ENCODE measurements at regions not wholly inside any gene's neighbourhood (a gene's known extent, or its start where the extent isn't known, plus 50 kb on each side); places are given as distances from the start of the nearest gene placed in this dataset.

- Histone ChIP-seq H3K9me3 (no peaks in the 10 kb centered on the region), H3K27me3 (no peaks in the 10 kb centered on the region), H3K27ac (no peak overlapping the region), H3K36me3 (no peaks in the 10 kb centered on the region), H3K4me1 (peaks cover 0 to 3% (median 0%) of the 10 kb centered on the region in 4 donors), H3K4me3 (no peak overlapping the region)
- intact Hi-C loops (cut with DNase I; ENCODE audit: low total_unique reads) = loop anchor here (5.0 kb wide), 1 partner anchor 351 kb away; no protein-coding TSS in a partner anchor
- TF ChIP-seq POLR2A (IDR thresholded peaks at IDR 0.05) = no peak
- in situ Hi-C loops (cut with MboI; ENCODE audit: low pct_ligation_motif_present in 1 of 4, low pct_unique_long_range_greater_than_20kb in 1 of 4, low sequenced_read_pairs in 3 of 4) = no loop called here
- DNase-seq = no peak
Measured at GRCh38 chr6:137405806-137406205, 88.4 kb downstream of the OLIG3 start.

- Histone ChIP-seq H3K36me3 (no peaks in the 10 kb centered on the region), H3K27me3 (no peaks in the 10 kb centered on the region), H3K27ac (no peak overlapping the region), H3K9me3 (no peaks in the 10 kb centered on the region), H3K4me3 (no peak overlapping the region), H3K4me1 (no peaks in the 10 kb centered on the region)
- TF ChIP-seq POLR2A (IDR thresholded peaks at IDR 0.05) (no peak), EP300 (IDR thresholded peaks at IDR 0.05; ENCODE audit: low read depth) (no peak)
- DNase-seq = no peak
- WGBS, 2 donors (ENCODE audit: low coverage in 1 of 2) = 50 to 71% methylated on average over 2 of the region's 2 CpGs
- intact Hi-C loops (cut with DNase I; ENCODE audit: low total_unique reads) = no loop called here
- in situ Hi-C loops (cut with MboI; ENCODE audit: low pct_ligation_motif_present in 1 of 4, low pct_unique_long_range_greater_than_20kb in 1 of 4, low sequenced_read_pairs in 3 of 4) = no loop called here
Measured at GRCh38 chr6:137403855-137404254, 90.3 kb downstream of the OLIG3 start.

GRCh38 chr6:137403443-137403842 is 90.8 kb downstream of the OLIG3 start:
- H3K9me3 ChIP-seq = no peaks in the 10 kb centered on the region
- intact Hi-C loops (cut with DNase I; ENCODE audit: low total_unique reads) (no loop called here), in situ Hi-C loops (cut with MboI; ENCODE audit: low pct_ligation_motif_present in 1 of 4, low pct_unique_long_range_greater_than_20kb in 1 of 4, low sequenced_read_pairs in 3 of 4) (no loop called here)
- DNase-seq = no peak
- H3K27ac ChIP-seq = no peak overlapping the region
- H3K36me3 ChIP-seq = no peaks in the 10 kb centered on the region
- H3K4me3 ChIP-seq = no peak overlapping the region
- TF ChIP-seq CTCF (IDR thresholded peaks at IDR 0.05) (no peak), POLR2AphosphoS5 (IDR thresholded peaks at IDR 0.05) (no peak), POLR2A (IDR thresholded peaks at IDR 0.05) (no peak), EP300 (IDR thresholded peaks at IDR 0.05; ENCODE audit: low read depth) (no peak)
- WGBS, 2 donors (ENCODE audit: low coverage in 1 of 2) = 86 to 100% methylated on average over 1 to 6 of the region's 6 CpGs
- H3K4me1 ChIP-seq = no peaks in the 10 kb centered on the region
- H3K27me3 ChIP-seq = no peaks in the 10 kb centered on the region

- no peak for DNase-seq
- 41 to 46% methylated on average over 2 of the region's 2 CpGs for WGBS, 2 donors (ENCODE audit: low coverage in 1 of 2)
Measured at GRCh38 chr6:137402143-137402680, 92.0 kb downstream of the OLIG3 start.

GRCh38 chr6:137401088-137401487 is 93.1 kb downstream of the OLIG3 start:
- DNase-seq = no peak
- 71 to 88% methylated on average over 4 of the region's 4 CpGs for WGBS, 2 donors (ENCODE audit: low coverage in 1 of 2)
- Histone ChIP-seq H3K36me3 (no peaks in the 10 kb centered on the region), H3K4me3 (no peak overlapping the region), H3K9me3 (no peaks in the 10 kb centered on the region), H3K27ac (no peak overlapping the region), H3K27me3 (peaks cover 3% of the 10 kb centered on the region), H3K4me1 (no peaks in the 10 kb centered on the region)
- intact Hi-C loops (cut with DNase I; ENCODE audit: low total_unique reads) (no loop called here), in situ Hi-C loops (cut with MboI; ENCODE audit: low pct_ligation_motif_present in 1 of 4, low pct_unique_long_range_greater_than_20kb in 1 of 4, low sequenced_read_pairs in 3 of 4) (no loop called here)
- TF ChIP-seq POLR2AphosphoS5 (IDR thresholded peaks at IDR 0.05) (no peak), POLR2A (IDR thresholded peaks at IDR 0.05) (no peak), EP300 (IDR thresholded peaks at IDR 0.05; ENCODE audit: low read depth) (no peak), CTCF (IDR thresholded peaks at IDR 0.05) (no peak)

More at GRCh38 chr6:137402143-137402680, 92.0 kb downstream of the OLIG3 start:
- TF ChIP-seq POLR2AphosphoS5 (IDR thresholded peaks at IDR 0.05) = no peak
- Histone ChIP-seq H3K4me1 (no peaks in the 10 kb centered on the region), H3K27ac (no peak overlapping the region), H3K36me3 (no peaks in the 10 kb centered on the region), H3K4me3 (no peak overlapping the region), H3K9me3 (no peaks in the 10 kb centered on the region), H3K27me3 (no peaks in the 10 kb centered on the region)
- in situ Hi-C loops (cut with MboI; ENCODE audit: low pct_ligation_motif_present in 1 of 4, low pct_unique_long_range_greater_than_20kb in 1 of 4, low sequenced_read_pairs in 3 of 4) = no loop called here
- intact Hi-C loops (cut with DNase I; ENCODE audit: low total_unique reads) = no loop called here
